Caki2 (cell line): ENCODE measurements at regions not wholly inside any gene's neighbourhood (a gene's known extent, or its start where the extent isn't known, plus 50 kb on each side); places are given as distances from the start of the nearest gene placed in this dataset.
"Not testable (repeated sequence)": the region's sequence is repeated elsewhere in the genome, so short reads cannot be mapped to it uniquely, and the experiment has no call there.

Source experiments
- DNase-seq: peaks from one replicate; pipeline ENCODE4 v3.0.0-alpha.2; 2015; ENCODE audit warnings: low read depth
- in situ Hi-C: cut with HindIII; loops from 2 replicates; pipeline ENCODE4 v1.10.0; 2016; ENCODE audit warnings: low sequenced_read_pairs, low pct_unique_long_range_greater_than_20kb, mixed read lengths

DNA sequence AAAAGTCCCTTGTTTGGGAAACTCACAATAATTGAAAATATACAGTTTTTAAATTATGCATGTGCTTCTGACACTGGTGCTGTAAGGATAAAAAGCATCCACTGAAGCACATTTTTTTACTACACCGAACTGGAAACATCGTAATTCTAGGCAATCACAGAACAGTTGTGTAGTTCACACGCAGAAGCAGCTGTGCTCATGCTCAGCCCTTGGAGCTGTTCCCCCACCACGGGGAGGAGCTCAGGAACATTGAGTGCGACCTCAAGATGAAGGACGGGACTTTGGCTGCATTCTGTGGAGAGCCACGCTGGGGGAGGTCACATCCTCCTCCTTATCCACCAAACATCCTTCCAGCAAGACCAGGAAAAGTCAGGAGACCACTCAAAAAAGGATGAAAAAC is 466.3 kb upstream of the CDH4 start:
- DNase-seq: no peak
- in situ Hi-C loops: no loop called here

DNA sequence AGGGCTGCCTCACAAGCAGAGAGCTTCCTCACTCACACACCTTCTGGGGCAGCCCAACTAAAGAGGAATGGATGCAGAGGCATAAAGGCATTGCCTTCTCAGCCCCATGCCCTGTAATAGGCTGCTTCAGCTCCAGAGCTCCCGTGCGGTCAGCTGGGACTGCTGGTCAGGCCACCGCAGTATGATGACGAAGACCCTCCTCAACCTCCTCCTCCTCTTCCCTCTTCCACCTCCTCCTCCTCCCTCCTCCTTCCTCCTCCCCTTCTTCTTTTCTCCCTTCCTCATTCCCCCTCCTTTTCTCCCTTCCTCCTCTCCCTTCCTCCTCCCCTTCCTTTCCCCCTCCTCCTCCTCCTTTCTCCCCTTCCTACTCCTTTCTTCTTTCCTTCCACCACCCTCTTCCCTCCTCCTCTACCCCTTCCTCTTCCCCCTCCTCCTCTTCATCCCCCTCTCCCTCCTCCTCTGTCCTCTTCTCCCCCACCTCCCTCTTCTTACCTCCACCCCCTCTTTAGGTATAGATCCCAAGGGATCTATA is 465.3 kb upstream of the CDH4 start:
- no peak for DNase-seq
- in situ Hi-C loops: no loop called here

DNA sequence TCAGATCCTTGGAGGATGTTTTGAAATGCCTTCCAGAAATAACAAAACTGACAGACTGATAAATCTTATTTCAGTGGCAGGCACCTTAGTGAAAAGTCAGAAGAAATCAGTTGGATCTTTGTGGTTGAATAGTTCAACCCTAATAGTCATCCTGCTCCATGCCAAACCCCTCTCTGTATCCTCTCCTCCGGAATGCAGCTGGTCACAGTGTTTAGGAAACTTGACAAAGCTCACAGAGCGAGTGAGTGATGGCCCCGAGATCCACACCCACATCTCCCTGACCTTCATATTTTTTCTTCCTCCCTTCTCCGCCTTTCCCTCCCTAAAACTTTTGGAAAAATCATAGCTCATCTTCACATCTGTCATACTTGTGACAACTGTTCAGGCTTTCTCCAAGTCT is 464.8 kb upstream of the CDH4 start:
- no peak for DNase-seq
- in situ Hi-C loops: no loop called here

DNA sequence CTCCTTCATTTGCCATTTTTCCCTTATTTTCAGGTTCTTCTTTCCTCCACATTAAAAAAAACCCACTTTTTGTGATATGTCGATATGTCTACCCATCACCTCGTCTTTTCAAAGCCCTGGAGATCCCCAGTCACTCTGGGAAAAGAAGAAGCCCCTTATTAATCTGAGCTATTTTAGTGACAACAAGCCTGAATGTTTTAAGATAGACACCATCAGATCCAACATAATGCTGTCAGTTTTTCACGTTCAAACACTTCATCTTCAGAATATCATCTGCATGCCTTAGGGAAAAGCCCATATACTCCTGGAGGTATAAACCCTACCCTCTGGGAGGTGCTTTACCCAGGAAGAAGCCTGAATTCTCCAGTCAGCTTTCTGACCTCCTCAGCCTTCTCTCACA is 464.0 kb upstream of the CDH4 start:
- no peak for DNase-seq
- in situ Hi-C loops: no loop called here

DNA sequence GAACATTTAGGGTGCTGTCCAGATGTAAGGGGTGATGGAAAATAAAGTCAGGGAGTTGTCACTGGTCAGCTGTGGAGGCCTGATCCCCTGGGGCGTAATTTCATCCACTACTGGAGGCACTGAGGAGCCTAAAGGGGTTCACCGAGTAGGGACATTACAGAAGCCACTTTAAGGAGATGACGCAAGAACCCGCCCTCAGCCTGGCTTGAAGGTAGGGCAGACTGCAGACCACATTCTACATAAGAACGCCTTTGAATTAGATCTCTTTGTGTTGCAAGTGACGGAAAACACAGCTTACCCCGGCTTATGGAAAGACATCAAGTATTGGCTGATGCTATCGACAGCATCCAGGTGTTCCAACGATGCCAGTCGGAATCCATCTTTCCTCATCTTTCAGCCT is 462.7 kb upstream of the CDH4 start:
- in situ Hi-C loops: no loop called here
- DNase-seq: no peak

DNA sequence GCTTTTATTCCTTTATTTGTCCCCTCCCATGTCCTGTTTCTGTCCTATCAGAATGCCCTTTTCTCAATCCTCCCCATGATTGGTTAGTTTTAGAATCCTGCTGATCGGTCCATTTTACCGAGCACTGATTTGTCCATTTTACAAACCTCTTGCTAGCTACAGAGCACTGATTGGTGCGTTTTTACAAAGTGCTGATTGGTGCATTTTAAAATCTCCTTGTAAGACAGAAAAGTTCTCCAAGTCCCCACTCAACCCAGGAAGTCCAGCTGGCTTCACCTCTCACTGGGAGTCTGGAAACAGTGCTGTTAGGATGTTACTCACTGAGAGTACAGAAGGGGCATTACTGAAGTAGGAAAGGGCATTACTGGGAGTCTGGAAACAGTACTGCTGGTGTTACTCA is 461.7 kb upstream of the CDH4 start:
- in situ Hi-C loops, DNase-seq: not testable (repeated sequence)

DNA sequence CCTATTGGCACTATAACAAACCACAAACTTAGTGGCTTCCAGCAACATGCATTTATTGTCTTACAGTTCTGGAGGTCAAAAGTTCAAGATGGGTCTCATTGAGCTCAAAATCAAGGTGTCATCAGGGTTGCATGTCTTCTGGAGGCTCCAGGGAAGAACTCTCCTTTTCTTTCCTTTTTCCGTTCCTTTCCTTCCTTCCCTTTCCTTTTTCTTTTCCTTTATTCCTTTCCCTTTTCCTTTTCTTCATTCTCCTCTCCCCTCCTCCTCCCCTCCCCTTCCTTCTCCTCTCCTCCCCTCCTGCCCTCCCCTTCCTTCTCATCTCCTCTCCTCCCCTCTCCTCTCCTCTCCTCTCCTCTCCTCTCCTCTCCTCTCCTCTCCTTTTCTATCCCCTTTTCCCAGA is 460.2 kb upstream of the CDH4 start:
- no peak for DNase-seq
- in situ Hi-C loops: no loop called here

DNA sequence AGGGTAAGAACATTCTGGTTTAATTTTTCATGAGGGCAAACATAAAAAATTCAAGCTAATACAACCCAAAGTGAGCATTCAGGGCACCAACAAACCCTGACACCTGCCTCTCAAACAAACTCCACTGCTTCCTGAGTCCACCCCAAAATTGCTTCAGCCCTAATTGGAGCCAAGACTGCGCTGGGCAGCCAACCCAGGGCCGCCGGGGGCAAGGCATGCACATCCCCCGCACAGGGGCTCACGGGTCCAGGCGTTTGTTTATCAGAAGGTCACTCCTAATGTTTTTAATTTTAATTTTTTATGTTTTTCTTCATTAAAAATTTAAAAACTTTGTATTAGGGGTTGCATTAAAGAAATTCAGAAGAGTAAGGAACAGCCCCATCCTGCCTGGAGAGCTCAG is 459.1 kb upstream of the CDH4 start:
- in situ Hi-C loops: no loop called here

DNA sequence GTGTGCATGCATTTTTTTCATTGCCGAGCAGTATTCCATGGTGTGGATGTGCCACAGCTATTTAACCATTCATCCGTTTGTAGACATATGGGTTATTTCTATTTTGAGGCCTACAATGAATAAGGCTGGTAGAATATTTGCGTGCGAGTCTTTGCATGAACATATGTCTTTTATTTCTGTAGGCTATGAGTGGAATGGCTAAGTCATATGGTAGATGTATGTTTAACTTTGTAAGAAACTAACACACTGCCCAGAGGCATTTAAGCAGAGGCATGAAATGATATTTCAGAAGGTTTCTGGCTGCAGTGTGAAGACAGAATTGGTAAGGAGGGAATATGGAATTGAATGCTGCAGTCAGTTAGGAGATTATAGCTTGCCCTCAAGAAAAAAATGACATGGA is 457.4 kb upstream of the CDH4 start:
- DNase-seq: no peak
- in situ Hi-C loops: no loop called here

More for the DNA sequence above, 459.1 kb upstream of the CDH4 start:
- no peak for DNase-seq

DNA sequence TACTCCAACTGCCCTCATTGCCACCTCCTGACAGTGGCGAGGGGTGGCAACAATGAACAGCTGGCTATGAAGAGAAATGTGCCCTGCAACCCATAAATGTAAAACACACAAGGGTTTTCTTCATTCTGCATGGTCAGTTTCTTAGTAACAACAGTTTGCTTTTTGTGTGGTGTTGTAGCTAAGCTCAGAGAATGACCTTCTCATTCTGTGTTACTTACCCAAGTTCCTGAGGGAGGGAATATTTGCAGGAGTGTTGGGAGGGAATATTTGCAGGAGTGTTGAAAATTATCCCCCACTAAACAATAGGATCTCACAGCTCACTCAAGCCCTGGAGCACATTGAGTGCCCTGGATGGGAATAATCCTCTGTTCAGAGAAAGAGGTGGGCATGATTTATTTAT is 456.4 kb upstream of the CDH4 start:
- no peak for DNase-seq
- in situ Hi-C loops: no loop called here

DNA sequence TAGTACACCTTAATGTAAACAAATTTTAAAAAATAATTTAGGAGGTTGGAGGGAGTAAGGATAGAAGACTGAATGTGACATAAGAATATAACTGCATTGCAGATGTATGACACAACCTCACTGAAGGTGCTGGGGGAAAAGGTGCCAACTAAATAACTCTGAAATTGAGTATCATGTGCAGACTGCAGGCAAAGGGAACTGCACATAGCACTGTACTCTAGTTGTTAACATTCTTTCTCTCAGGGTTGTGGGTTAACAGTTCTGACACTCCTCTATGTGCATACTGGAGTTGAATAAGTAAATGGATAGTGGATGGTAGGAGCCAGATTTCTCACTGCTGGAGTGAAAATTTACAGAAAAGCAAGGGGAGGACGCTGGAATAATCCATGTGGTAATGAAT is 451.9 kb upstream of the CDH4 start:
- no peak for DNase-seq
- in situ Hi-C loops: no loop called here

DNA sequence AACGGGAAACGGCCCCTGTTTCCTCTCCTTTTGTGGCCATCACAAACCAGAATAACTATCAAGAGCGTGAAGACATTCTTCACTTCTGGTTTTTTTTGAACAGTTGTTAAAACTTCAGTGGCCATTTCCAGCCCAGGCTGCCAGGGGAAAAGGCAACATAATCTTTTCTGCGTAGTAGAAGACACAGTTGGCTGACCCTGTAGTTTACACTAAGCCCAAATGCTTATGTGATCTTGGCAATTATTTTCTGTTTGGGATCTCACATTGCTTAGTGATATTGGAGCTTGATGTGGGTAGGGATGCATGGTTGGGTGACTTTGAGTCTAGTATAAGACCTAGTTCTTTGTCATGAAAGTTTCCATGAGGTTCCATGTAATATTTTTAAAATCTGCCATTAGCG is 449.4 kb upstream of the CDH4 start:
- in situ Hi-C loops: no loop called here

DNA sequence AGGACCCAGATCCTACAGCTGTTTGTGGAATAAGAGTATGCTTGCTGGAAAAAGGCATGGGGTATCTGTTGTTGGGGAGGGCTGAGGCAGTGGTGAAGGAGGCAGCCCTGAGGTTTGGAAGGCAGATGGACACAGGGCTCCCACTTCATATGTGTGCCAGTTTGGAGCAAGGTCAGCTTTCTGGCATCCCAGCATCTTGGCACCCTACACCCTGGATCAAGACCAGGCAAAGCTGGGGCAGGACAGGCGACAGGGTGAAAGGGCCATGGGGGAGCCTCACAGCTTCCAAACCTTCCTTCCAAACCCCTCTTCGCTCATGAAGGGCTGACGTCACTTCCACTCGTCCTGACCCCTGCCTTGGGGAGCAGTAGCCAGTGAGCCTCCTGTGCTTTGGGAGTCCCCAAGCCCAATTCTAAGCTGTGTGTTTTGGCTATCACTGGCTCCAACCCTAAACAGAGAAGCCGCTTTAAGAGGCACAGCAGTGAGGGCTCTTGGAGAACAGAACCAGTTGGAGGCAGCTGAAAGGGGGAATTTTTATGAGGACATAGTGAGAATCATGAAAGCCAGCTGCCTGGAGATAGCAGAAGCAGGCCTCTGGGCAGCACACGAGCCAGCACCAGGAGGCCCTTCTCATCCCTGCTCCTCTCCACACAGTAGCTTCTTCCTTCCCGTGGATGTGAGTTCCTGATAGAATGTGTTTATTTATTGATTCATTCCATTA is 448.6 kb upstream of the CDH4 start:
- DNase-seq: no peak

More for the DNA sequence above, 449.4 kb upstream of the CDH4 start:
- no peak for DNase-seq

DNA sequence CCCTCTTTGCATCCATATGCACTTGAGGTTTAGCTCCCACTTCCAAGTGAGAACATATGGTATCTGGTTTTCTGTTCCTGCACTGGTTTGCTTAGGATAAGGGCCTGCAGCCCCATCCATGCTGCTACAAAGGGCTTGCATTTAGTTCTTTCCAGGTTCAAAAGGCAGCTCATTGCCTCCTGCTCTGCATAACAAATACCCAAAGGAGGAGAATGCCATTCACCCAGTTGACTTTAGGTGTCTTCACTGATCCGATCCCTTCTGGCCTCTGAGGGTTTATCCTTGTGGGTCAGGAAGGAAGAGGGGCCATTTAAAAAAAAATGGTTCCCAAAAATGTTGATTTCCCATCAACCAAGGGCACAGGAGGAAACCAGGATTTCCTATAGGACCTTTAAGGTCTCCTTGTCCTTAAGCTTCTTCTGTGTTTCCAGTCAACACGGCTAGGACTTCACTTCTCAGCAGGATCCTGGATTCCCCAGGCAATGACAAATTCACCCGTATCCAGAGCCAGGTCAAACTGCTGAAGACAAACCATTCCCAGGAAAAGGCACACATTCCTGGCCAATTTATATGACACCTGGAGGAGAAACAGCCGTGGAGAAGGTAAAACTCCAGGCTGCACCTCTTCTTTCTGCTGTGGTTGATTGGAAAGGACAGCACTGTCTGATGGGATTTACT is 447.7 kb upstream of the CDH4 start:
- in situ Hi-C loops: no loop called here
- DNase-seq: no peak

More for the DNA sequence above, 448.6 kb upstream of the CDH4 start:
- in situ Hi-C loops: no loop called here

DNA sequence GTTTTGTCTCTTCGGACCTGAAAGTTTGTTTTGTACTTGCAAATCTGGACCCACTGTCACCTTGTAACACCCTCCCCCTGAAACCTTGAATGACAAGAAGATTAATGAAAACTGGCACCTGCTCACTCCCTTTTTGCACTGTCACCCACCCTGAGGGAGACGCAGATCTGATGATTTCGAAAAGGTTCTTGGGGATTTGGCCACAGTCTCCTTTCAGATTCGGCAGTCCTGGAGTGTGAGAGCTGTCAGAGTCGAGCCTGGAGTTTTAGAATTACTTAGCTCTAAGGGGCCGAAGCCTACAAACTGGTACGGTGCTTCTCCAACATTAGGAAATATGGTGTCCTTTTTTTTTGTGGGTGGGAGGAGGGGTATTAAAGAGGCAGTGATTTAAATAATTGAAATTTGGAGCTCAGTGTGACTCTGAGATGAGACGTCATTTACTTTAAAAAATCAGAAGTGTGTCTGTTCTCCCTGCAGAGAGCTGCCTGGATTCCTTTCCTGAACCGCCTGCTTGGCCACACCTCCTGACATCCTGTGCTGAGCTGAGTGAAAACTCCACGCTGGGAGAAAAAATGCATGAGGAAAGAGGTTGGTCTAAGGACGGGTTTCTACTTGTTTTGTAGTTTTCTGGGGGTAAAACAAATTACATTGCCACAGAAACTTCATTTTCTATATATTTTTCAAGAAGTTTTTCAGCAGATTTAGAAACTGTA is 447.0 kb upstream of the CDH4 start:
- DNase-seq: no peak
- in situ Hi-C loops: no loop called here

DNA sequence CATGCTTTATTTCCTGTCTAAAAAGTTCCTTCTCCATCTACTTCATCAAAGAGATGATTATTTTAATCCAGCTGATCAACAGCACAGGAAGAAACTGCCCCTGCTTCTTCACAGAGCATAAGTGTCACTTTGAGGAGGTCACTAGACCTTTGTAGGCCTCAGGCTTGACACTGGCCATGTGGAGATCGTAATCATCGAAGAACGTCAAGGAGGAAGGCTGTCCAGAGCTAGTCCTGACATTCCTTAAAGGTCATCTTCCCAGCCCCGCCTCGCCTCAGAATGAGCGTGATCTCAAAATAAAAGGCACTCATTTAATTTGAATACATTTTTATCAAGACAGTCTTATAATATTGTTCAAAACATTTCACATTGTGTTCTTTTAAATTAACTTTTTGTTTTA is 445.7 kb upstream of the CDH4 start:
- DNase-seq: no peak
- in situ Hi-C loops: no loop called here

DNA sequence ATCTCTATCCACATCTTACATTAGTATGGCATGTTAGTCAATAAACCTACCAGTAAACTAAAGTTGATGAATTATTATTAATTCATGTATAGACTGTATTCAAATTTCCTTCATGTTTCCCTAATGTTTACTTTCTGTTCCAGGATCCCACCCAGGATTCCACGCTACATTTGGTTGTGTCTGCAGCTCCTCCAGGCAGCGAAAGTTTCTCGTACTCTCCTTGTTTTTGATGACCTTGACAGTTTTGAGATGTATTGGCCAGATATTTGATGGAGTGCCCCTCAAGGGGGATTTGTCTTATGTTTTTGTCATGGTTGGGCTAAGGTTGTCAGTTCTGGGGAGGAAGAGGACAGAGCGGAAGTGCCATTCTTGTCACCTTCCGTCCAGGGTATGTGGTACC is 445.2 kb upstream of the CDH4 start:
- no peak for DNase-seq
- in situ Hi-C loops: no loop called here

DNA sequence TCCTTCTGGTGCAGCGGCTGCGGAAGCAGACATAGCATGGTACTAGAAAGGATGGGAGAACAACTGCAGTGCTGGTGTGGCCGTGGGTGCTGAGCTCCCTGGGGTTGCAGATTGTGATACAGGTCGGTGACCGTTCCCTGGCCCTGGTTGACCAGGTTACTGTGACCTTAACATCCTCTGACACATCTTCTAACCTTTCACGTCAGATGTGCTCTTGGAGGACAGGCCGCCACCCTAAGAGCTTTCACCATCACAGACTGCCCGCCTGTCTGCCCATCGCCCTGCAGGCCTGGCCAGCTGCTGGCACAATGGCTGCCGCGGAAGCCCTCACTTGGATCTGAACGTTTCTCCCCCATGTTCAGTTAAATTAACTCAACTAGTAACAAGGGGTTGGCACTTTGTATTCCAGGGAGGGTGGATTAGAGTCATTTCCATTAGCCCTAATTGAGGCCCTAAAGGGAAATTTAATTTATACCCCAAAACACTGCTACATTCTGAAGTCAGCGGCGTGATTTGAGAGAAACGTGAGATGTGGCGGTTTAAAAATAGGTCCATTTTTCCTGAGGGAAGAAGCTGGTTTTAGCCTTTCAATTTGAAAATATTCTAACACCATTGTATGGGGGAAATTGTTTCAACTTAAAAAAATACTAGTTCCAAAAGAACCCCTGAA is 443.9 kb upstream of the CDH4 start:
- in situ Hi-C loops: no loop called here
- DNase-seq: no peak

DNA sequence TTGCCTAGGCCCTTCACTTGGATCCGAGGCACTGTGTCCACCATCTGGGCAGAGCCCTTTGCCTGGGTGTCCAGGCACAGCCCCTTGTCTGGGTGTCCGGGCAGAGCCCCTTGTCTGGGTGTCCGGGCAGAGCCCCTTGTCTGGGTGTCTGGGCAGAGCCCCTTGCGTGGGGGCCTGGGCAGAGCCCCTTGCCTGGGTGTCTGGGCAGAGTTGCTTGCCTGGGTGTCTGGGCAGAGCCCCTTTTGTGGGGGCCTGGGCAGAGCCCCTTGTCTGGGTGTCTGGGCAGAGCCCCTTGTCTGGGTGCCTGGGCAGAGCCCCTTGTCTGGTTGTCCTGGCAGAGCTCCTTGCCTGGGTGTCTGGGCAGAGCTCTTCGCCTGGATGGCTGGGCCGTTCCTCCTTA is 443.4 kb upstream of the CDH4 start:
- in situ Hi-C loops: no loop called here
- DNase-seq: no peak
